Activated T-cell treated with anti-CD3 and anti-CD28 coated beads for 48 hours (primary cell): ENCODE measurements at regions not wholly inside any gene's neighbourhood (a gene's known extent, or its start where the extent isn't known, plus 50 kb on each side); places are given as distances from the start of the nearest gene placed in this dataset.
"Not testable (repeated sequence)": the region's sequence is repeated elsewhere in the genome, so short reads cannot be mapped to it uniquely, and the experiment has no call there.

ENCODE experiments used
- DNase-seq: peaks from one replicate; pipeline ENCODE4 v3.0.0-alpha.2; 2020; ENCODE audit warnings: low read depth

DNA sequence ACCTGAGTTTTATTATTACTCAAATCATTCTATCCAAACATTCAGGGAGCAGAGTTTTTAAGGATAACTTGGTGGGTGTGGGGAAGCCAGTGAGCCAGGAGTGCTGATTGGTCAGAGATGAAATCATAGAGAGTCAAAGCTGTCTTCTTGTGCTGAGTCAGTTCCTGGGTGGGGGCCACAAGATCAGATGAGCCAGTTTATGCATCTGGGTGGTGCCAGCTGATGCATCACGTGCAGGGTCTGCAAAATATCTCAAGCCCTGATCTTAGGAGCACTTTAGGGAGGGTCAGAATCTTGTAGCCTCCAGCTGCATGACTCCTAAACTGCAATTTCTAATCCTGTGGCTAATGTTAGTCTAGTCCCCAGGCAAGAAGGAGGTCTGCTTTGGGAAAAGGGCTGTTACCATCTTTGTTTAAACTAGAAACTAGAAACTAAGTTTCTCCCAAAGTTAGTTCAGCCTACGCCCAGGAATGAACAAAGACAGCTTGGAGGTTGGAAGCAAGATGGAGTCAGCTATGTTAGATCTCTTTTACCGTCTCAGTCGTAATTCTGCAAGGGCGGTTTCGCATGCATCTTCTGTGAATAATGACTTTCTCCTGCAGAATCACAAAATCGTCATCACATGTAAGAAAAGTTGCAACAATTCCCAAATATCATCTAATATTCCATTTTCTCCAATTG lies 97.5 kb downstream of the ZNF664 start:
- DNase-seq: not testable (repeated sequence)

DNA sequence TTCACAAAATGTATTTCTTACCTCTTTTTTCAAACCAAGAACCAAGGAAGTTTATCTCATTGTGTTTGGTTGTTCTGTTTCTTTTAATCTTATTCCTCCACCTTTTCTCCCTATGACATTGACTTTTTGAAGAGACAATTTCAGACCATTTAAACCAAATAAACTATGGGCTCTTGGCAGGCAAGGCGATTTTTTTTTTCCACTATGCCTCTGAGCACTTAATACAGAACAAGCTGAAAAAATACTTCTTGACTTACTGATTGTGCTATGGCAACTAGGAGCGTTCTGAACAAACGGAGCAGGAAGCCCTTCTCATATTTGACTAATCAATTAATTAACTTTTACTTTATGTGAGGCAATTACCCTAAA lies 98.0 kb downstream of the ZNF664 start:
- no peak for DNase-seq

DNA sequence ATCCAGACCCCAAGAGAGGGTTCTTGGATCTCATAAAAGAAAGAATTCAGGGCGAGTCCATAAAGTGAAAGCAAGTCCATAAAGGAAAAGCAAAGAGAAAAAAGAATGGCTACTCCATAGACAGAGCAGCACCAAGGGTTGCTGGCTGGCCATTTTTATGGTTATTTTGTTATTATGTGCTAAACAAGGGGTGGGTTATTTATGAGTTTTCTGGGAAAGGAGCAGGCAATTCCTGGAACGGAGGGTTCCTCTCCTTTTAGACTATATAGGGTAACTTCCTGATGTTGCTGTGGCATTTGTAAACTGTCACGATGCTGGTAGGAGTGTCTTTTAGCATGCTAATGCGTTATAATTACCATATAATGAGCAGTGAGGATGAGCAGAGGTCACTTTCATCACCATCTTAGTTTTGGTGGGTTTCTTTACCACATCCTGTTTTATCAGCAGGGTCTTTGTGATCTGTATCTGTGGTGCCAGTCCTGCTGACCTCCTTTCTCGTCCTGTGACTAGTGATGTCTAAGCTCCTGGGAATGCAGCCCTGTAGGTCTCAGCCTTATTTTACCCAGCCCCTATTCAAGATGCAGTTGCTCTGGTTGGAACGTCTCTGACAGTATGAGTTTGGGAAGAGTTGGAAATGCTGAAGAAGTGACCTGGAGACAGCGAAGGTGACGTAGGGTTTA lies 100.5 kb downstream of the ZNF664 start:
- DNase-seq: no peak

DNA sequence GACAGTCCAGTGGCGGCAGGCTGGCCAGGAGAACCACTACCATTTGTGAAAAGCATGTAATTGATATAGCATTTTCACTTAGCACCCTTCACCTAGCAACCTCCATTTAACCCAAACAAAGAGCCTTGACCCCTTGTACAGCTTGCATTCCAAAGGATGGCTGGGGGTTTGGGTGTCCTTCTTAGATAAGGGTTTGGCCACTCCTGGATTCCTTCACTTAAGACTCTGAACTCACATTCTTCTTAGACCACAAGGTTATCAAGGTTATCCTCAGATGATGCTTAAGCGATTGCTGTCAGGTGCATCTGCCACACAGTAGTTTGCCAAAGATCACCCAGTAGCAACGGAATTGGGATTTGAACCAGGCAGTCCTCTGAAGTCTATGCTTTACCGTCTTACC lies 102.8 kb downstream of the ZNF664 start:
- DNase-seq: no peak

DNA sequence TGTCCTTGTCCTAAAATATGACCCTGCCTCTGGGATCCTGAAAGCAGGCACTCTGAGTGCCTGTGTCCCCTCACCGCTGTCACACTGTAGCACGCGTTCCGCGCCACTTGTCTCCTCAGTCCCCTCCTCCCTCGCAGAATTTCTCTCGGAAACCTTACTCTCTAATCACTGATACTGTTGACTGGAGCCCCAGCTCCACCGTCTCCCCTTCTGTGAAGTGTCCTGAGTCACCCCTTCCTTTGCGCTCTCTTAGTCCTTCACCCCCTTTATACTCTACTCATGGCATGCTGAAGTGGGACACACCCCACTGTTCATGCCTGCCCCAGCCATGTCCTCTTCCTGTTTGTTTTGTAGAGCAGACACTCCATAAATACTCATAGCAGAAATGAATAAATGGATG lies 104.7 kb downstream of the ZNF664 start:
- no peak for DNase-seq

DNA sequence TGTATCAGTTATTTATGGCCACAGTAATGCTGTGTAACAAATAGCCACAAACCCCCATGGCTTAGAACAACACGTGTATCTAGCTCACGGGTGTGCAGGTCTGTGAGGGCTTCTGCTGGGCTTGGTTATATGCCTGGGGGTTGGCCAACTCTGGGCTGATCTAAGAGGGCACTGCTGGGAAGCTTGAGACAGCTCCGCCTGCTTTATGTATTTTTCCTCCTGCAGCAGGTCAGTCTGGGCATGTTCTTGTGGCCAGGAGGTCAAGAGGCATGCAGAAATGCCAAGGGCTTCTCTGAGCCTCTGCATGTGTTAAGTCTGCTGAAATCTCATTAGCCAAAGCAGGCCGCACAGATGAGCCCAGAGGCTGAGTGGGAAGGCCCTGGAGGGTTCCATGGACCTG lies 105.8 kb downstream of the ZNF664 start:
- DNase-seq: no peak

DNA sequence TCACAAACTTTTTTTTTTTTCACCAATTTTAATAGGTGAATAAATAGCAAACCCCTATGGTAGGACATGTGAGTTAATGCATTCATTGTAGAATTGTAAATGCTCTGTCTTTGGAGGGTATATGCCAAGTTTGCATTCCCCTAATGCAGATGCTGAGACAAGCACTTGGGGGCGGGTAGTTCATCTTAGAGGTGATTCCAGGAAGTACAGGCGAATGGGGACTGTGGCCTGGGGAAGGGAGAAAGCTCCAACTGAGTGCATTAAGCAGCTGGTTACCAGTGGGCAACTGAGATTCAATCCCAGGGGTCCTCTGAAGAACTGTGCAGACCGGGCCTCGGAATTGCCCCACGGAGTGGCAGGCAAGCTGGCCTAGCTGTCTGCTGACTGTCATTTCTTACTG lies 107.6 kb downstream of the ZNF664 start:
- DNase-seq: no peak

DNA sequence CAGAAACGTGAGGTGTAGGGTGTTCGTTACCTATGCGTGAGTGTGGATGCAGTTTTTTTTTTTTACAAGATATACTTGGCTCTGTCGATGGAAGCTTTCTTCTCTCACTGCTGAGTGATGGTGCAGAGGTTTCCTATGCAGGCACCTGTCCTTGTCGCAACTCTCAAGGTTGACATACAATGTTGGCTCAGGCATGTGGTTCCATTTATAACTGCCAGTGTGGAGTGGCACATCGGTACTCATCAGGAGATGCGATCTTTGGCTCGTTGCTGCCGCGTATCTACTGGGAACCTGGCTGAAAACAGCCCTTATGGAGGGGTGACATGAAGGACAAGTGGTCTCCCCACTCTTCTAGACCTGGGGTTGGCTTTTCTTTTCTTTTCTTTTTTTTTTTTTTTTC lies 109.0 kb downstream of the ZNF664 start:
- no peak for DNase-seq

DNA sequence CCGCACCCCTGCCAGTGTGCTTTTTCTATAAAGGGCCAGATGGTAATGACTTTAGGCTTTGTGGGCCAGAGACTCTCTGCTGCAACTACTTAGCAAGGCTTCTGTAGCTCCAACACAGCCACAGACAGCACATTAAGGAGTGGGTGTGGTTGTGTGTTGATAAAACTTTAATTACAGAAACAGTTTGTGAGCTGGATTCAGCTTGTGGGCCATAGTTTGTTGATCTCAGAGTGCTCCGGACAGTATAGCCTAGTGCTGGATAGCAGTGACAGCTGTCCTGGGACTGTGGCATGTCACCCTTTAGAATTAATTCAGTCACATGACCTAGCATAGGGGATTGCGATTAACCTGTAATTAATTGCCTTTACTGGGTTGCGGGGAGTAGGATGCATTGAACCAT lies 109.7 kb downstream of the ZNF664 start:
- DNase-seq: no peak

DNA sequence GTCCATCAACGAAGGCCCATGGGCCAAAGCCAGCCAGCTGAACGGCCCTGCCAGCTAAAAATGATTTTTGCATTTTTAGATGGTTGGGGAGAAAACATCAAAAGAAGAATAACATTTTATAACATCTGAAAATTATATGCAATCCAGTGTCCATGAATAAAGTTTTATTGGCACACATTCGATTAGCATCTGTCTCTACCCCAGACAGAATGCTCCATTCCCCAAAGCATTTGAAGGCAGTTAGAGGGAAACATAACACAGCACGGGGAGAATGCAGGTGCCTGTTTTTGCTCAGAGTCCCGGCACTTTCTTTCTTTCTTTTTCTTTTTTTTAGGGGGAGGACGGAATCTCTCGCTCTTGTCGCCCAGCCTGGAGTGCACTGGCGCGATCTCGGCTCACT lies 110.7 kb downstream of the ZNF664 start:
- no peak for DNase-seq

DNA sequence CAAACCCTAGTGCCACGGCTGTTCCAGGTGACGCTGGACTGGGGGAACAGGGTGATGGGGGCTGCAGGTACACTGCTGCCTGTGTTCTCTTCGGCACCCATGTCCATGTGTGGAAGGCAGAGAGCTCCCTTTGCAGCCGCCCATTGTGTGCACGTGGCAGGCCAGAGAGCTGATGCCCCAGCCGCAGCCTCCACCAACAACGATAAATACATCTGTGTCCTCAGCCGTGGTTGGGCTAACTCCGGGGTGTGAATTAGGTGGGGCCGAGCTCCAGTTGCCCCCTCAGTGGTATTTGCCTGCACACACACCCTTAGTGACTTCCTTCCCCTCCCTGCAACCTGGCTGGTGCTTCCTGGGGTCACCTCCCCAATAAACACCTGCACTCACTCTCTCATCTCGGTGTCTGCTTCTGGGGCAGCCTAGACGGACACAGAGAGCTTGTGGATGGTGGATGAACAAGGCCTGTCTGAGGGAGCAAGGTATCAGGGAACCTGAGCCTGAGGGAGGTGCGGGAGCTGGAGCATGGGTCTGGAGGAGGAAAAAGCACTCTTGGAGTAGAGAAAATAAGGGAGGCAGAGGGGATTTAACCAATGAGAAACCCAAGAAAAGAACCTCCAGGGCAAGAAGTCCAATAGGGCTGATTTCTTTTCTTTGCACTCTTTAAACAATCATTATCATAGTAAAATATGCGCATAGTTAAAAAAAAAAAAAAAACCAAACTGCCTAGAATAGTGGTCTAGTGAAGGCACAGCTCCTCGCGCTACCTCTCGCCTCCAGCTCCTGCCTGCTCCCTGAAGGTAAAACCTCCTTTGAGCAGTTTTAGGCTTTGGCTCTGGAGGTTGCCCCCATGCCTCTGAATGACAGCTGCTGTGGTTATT lies 112.6 kb downstream of the ZNF664 start:
- no peak for DNase-seq

DNA sequence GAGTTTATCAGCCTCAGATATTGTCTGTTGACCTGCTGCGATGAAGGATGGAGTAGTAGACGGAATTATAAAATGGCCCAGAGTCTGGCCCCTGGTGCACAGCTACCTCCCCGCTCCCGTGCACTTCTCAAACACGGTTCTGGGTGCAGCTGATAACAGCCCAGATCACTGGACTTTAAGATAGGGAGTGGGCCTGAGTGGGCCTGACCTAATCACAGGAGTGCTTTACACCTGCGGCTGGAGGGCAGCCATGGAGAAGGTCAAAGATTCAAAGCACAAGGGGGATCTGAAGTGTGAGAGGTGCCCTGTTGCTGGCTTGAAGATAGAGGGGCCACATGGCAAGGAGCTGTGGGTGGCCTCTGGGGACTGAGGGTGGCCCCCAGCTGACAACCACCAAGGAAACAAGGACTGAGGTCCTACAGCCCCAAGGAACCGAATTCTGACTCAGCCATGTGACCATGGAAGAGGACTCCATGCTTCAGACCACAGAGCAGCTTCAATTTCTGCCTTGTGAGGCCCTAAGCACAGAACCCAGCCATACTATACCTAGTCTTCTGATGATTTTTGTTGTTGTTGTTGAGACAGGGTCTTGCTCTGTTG lies 113.4 kb downstream of the ZNF664 start:
- DNase-seq: no peak

DNA sequence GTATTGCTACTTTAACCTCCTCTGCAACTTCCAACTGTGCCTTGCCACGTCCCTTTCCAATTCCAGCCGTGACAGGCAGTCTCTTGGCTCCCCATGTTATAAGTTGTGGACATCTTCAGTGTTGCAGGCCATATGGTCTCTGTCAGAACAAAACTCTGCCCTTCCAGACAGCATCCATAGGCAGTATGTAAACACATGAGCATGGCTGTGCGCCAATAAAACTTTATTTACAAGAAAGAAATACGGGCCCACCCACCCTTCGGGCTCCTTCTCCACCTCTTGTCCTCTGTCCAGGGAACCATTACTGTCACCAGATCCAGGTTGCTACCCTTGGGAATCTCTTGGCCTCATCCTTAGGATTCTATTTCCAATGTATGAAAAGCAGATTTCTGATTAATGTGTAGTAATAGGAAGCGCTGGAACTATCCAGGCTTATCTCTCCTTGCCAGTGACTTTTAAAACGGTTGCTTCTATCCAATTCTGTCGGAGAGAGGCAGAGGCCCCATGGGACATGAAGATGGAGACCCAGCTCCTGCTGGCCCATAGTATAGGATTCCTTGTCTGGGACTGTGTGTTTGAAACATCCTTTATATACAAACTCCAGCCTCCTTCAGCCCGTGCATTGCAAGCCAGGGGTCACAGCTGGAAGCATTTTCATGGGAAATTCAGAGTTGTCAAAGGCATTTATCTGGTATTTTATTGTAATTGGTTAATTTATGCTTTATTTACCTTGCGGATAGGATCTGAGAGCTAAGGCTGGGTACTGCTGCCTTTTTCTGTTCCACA lies 114.4 kb downstream of the ZNF664 start:
- DNase-seq: no peak

DNA sequence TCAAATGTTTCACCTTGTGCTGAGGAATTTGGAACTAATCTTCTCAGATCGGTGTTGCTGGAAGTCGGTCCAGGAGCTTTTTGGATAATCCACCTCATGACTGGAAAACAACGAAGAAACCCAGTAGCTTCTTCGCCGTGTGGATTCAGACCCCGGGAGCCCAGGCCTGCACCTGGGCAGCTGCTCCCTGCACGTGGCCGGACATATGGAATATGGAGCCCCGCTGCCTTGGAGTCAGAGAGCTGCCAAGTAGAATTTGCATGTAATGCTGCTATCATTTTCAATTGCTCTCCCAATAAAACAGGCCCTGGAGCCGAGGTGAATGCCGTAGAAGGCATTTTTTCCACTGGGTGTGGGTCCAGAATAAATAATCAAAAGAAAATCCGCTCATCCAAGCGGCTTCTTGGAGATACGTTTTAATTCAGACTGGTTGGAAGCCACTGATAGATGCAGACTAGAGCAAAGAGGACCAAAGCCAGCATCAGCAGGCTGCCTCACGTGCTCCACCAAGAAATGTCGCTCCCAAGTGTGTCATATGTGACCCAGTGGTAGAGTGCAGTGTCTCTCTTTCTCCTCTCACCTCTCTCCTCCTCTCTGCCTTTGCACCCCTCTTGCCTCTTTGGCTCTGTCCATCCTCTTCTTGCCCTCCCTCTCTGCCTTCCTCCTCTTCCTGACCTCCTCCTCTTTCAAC lies 115.3 kb downstream of the ZNF664 start:
- no peak for DNase-seq

DNA sequence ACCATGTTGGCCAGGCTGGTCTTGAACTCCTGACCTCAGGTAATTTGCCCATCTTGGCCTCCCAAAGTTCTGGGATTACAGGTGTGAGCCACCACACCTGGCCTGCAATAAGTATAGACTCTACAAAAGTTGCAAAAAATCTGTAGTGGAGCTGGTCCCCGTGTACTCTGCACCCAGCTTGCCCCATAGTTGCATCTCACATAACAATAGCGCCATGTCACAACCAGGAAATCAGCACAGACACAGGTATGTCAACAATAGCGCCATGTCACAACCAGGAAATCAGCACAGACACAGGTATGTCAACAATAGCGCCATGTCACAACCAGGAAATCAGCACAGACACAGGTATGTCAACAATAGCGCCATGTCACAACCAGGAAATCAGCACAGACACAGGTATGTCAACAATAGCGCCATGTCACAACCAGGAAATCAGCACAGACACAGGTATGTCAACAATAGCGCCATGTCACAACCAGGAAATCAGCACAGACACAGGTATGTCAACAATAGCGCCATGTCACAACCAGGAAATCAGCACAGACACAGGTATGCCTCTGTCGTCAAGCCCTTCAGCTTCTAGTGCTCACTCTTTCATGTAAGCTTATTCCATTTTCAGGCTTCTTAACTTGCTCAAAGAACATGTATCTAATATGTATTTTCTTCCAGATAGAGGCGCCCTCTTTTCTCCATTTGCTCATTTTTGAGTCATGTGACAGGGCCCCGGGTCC lies 116.3 kb downstream of the ZNF664 start:
- not testable (repeated sequence) for DNase-seq

DNA sequence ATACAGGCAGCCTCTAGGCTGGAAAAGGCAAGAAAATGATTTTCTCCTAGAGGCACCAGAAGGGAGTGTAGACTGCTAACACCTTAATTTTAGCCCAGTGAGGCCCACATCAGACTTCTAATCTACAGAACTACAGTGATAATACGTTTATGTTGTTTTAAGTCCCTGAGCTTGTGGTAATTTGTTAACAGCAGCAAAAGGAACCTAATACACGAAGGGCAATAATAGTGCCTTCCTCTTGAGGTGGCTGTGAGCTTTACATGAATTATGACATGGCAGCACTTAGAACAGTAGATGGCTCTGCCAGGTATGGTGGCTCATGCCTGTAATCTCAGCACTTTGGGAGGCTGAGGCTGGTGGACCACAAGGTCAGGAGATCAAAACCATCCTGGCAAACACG lies 118.8 kb downstream of the ZNF664 start:
- no peak for DNase-seq

DNA sequence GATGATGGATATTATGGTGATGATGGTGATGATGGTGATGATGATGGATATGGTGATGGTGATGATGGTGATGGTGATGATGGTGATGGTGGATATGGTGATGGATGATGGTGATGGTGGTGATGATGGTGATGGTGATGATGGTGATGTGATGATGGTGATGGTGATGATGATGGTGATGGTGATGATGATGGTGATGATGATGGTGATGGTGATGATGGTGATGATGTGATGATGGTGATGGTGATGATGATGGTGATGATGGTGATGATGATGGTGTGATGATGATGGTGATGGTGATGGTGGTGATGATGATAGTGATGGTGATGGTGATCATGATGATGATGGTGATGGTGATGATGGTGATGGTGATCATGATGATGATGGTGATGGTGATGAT lies 119.5 kb downstream of the ZNF664 start:
- DNase-seq: not testable (repeated sequence)

DNA sequence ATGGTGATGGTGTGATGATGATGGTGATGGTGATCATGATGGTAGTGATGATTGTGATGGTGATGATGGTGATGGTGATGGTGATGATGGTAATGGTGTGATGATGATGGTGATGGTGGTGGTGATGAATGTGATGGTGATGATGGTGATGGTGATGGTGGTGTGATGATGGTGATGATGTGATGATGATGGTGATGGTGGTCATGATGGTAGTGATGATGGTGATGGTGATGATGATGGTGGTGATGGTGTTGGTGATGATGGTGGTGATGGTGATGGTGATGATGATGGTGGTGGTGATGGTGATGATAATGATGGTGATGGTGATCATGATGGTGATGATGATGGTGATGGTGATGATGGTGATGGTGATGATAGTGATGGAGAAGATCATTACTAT lies 120.3 kb downstream of the ZNF664 start:
- no peak for DNase-seq

DNA sequence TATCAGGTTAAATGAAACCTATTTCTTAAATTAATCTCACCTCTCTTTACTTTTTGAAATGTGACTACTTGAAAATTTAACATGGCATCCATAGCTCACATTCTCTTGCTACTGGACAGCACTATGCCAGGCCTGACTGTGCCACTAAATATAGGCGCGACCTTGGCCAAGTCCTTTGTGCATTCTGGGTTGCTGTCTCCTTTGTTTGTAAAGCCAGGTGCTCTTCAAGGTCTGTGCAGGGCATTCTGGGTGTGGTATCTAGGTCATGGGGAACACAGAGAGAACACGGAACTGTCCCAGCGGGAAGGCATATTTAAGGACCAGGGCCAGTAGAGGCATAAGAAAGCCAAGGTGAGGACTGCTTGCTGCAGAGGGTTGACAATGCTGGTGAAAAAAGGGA lies 121.2 kb downstream of the ZNF664 start:
- no peak for DNase-seq

DNA sequence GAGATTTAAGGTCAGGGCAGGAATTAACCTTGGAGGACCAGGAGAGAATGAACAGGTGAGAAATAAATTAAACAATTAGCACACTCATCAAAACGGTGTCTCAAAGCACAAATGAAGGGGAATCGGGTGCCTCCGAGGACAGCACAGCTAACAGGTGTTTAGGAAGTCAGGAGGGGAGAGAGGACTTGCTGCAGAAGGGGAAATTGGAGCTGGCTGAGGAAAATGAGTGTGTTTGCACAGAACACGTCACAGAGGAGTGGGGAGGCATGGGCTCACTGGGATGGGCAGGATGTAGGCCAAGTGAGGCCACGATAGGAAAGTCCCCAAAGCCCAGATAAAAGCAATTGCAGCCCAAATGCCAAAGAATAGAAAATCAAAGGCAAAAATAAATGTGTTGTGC lies 121.7 kb downstream of the ZNF664 start:
- no peak for DNase-seq

DNA sequence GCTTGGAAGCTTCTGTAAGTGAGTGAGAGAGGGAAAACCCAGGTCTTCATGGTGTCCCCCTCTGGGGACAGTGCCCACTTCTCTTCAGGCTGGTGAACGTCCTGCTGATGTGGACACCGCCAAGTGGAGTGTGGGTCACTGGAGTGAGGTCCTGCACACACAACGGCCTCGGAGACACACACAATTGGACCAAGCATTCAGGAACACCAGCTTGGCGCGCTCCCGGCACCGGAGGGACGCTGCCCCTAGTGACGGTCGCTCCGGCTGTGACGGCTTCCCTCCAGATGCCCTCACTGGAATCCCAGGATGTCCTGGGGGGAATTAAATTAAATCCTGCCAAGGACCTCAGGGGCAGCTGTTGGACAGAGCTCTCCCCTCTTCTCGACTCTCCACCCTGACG lies 123.1 kb downstream of the ZNF664 start:
- no peak for DNase-seq
